ENCODE measurements at regions not wholly inside any gene's neighbourhood (a gene's known extent, or its start where the extent isn't known, plus 50 kb on each side); places are given as distances from the start of the nearest gene placed in this dataset.

GRCh38 chr16:80418517-80419355 lies 122.1 kb upstream of the DYNLRB2 start:
- DNase-seq (ENCODE audit: low spot score) = no peak

- no peak for DNase-seq (ENCODE audit: low spot score)
Observed at GRCh38 chr16:80417706-80418271, 123.0 kb upstream of the DYNLRB2 start.

GRCh38 chr16:80408014-80408413 lies 132.8 kb upstream of the DYNLRB2 start:
- DNase-seq (ENCODE audit: low spot score) = no peak

- DNase-seq (ENCODE audit: low spot score) = no peak
Observed at GRCh38 chr16:80407265-80407987, 133.4 kb upstream of the DYNLRB2 start.

- DNase-seq (ENCODE audit: low spot score) = no peak
Observed at GRCh38 chr16:80404847-80405246, 135.9 kb upstream of the DYNLRB2 start.

GRCh38 chr16:80403894-80404293 lies 136.9 kb upstream of the DYNLRB2 start:
- DNase-seq (ENCODE audit: low spot score) = no peak

GRCh38 chr16:80390871-80391489 lies 149.8 kb upstream of the DYNLRB2 start:
- DNase-seq (ENCODE audit: low spot score) = peak; percentile 3

GRCh38 chr16:80390046-80390445 lies 150.7 kb upstream of the DYNLRB2 start:
- DNase-seq (ENCODE audit: low spot score) = no peak

GRCh38 chr16:80389338-80389737 lies 151.5 kb upstream of the DYNLRB2 start:
- no peak for DNase-seq (ENCODE audit: low spot score)

GRCh38 chr16:80387318-80387921 lies 153.4 kb upstream of the DYNLRB2 start:
- no peak for DNase-seq (ENCODE audit: low spot score)

- DNase-seq (ENCODE audit: low spot score) = no peak
Observed at GRCh38 chr16:80384862-80385261, 155.9 kb upstream of the DYNLRB2 start.

- DNase-seq (ENCODE audit: low spot score) = no peak
Observed at GRCh38 chr16:80380514-80380913, 160.3 kb upstream of the DYNLRB2 start.

GRCh38 chr16:80377096-80377956 lies 163.5 kb upstream of the DYNLRB2 start:
- DNase-seq (ENCODE audit: low spot score) = no peak

GRCh38 chr16:80375973-80376372 lies 164.8 kb upstream of the DYNLRB2 start:
- no peak for DNase-seq (ENCODE audit: low spot score)

- DNase-seq (ENCODE audit: low spot score) = no peak
Observed at GRCh38 chr16:80375513-80375912, 165.3 kb upstream of the DYNLRB2 start.

- no peak for DNase-seq (ENCODE audit: low spot score)
Observed at GRCh38 chr16:80372341-80372740, 168.5 kb upstream of the DYNLRB2 start.

- peak; percentile 44 for DNase-seq (ENCODE audit: low spot score)
Observed at GRCh38 chr16:80369138-80369958, 171.4 kb upstream of the DYNLRB2 start.

- DNase-seq (ENCODE audit: low spot score) = no peak
Observed at GRCh38 chr16:80367037-80367658, 173.6 kb upstream of the DYNLRB2 start.

- no peak for DNase-seq (ENCODE audit: low spot score)
Observed at GRCh38 chr16:80366023-80366422, 174.8 kb upstream of the DYNLRB2 start.
